ENCODE measurements at regions not wholly inside any gene's neighbourhood (a gene's known extent, or its start where the extent isn't known, plus 50 kb on each side); places are given as distances from the start of the nearest gene placed in this dataset.
"Not testable (repeated sequence)": the region's sequence is repeated elsewhere in the genome, so short reads cannot be mapped to it uniquely, and the experiment has no call there.

DNA sequence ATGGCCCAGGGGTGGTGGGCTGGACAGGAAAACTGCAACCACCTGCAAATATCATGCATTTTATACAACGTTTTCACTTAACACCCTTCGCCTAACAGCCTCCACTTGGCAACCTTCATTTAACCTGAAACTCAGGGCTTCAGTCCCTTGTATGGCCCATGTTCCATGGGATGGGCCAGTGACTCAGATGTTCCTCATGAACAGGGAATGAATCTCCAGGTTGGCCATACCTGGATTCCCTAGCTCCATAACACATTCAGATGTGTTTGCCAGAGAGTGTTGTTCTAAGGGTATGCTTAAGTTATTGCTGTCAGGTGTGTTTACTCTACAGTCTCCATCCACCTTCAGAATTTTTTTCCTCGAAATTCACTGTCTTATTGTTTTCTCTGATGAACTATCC, 316.9 kb downstream of the JRKL start:
- DNase-seq (ENCODE audit: low spot score), result no peak

DNA sequence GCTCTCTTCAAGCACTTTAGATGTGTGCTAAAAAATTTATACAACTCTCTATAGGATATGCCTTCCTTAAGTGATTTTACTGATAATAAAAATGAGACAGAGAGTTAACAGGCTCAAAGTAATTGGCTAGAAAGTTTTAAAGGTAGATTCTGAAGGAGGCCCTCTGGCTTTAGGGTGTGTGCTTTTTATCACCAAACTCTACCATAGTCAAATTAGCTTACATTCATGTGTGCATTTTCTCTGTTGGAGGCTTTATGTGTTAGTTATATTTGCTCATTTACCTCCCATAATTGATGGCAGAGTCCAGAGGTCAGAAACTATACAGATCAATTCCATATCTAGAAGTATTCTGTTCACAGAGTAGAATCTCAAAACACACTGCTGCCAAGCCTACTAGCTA, 317.5 kb downstream of the JRKL start:
- DNase-seq (ENCODE audit: low spot score), result no peak

DNA sequence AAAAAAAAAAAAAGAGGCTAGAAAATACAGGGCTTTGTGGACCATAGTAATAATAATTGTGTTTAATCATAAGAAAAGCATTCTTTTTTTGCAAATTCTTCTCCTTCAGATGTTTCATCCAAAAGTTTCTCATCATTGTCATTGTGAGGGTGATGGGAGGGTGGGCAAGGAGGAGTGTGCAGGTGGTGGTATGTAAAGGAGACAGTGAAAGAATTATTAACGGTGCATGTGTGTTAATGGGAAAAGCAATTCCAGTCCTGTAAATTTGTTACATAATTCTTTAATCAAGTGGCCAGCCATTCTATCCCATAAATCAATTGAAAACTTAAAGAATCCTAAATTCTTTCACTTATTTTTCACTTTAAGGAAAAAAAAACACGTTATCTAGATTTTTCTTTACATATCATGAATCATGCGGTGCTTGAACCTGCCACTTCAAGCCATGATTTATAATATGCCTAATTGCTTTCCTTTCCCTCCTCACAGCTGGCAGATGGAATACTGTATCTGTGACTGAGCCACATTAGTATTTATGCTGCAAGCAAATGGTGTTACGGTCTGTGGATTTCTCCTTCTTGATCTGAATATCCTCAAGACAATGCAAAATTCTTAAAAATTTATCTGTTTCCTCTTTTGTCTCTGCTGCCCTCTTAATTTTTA, 318.5 kb downstream of the JRKL start:
- no peak for DNase-seq (ENCODE audit: low spot score)

DNA sequence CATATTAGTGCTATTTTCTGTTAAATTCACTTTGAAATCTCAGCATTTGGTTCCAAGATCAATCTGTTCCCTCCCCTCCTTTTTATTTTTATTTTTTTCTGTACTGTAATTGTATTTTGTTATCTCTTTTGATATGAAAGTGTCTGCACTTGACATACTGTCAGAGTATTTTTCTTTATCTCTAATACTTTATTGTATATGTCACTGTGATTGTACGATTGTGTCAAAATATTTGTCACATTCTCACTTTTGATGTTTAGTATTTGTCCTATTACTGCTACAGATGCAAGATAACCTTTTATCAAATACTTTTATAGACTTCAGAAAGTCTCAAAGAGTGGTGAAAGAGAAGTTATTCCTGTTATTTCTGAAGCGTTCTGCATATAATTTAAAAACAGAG, 323.5 kb downstream of the JRKL start:
- DNase-seq (ENCODE audit: low spot score), result no peak

DNA sequence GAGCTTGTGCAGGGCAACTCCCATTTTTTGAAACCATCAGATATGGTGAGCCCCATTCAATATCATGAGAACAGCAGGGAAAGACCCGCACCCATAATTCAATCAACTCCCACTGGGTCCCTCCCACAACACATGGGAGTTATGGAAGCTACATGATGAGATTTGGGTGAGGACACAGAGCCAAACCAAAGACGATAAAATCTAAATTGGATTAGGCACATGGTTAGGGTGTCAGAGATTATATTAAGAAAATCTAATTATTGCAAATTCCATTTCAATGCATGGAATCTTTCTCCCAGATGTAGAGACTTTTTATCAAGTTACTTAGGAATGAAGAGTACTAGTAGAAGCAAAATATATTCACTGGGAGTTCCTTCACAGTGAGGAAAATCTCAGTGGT, 324.9 kb downstream of the JRKL start:
- no peak for DNase-seq (ENCODE audit: low spot score)

DNA sequence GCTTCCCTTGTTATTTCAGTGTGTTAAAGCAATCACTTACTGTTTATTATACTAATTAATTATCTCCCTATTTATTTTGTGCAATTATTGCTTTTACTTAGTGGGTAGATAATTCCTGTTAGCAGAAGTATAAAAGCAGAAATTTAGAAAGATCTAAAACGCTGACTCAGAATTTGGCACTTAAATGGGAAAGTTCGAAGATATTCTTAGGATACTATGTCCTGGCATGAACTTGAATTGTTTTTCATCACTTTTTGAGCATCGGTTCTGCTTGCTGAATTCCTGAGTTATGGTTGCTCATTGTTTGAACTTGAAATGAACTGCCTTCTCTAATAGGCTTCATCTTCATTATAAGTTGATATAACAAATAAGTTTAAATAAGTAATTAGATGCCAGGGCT, 325.4 kb downstream of the JRKL start:
- DNase-seq (ENCODE audit: low spot score), result no peak

DNA sequence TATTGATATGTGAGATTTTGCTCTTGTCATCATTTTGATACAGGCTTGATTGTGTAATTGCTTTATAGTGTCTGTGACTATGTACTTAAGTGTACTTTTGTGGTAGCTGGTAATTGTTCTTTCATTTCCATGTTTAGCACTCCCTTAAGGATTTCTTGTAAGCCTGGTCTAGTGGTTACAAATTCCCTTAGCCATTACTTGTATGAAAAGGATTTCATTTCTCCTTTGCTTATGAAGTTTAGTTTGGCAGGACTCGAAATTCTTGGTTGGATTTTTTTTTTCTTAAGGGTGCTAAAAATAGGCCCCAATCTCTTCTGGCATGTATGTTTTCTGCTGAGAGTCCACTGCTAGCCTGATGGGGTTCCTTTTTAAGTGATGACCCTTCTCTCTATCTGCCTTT, 346.8 kb downstream of the JRKL start:
- DNase-seq (ENCODE audit: low spot score), result no peak

DNA sequence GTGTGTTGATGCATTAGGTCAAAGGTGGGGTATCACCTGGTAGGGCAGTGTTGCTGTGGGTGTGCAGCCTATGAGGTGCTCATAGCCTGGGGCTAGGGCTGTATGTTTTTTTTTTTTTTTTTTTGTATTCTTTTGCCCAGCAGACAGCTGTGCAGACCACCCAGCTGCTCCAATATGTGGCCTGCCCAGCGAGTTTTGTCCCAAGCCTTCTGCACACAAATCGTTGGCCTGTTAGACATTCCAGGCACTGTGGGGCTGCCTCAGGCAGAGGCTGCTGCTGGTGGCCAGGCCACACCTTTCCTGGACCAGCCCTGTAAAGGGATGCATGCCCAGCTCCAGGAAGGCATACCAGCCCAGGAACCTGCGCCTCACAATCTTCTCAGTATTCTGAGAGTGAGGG, 348.5 kb downstream of the JRKL start:
- DNase-seq (ENCODE audit: low spot score), result no peak

DNA sequence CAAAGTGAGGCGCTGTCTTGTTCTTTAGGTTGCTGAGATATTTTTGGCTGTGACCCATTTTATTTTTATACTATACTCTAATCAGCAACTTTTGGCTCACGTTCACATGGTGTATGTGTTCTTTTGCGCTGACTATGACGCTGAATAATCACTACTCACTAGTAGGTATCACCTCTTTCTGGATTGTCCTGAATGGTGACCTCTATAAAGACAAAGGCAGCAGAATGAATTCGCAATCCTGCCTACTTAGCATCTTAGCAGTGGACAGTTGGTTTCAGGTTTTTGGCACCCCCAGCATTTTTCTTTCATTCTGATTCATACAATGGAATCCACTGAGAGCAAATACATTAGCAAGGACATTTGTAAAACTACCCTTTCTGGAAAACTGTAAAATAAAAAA, 351.3 kb downstream of the JRKL start:
- DNase-seq (ENCODE audit: low spot score), result no peak

DNA sequence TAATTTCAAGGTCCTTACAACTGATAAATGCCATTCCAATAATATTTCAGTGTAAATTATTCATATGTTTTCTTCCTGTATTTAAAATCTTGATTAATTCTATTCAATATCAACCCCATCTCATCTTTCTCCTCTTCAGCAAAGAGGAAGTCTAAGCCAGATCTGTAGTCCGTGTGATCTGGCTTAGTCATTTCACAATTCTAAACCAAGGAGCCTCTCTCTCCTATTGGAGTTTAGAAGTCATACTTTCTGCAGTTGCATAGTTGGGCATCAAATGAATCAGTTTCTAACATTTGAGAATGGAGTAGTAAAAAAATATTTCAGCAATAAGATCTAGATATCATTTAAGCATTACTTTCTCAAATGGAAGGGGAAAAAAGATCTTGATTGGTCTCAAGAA, 354.9 kb downstream of the JRKL start:
- DNase-seq (ENCODE audit: low spot score), result no peak

DNA sequence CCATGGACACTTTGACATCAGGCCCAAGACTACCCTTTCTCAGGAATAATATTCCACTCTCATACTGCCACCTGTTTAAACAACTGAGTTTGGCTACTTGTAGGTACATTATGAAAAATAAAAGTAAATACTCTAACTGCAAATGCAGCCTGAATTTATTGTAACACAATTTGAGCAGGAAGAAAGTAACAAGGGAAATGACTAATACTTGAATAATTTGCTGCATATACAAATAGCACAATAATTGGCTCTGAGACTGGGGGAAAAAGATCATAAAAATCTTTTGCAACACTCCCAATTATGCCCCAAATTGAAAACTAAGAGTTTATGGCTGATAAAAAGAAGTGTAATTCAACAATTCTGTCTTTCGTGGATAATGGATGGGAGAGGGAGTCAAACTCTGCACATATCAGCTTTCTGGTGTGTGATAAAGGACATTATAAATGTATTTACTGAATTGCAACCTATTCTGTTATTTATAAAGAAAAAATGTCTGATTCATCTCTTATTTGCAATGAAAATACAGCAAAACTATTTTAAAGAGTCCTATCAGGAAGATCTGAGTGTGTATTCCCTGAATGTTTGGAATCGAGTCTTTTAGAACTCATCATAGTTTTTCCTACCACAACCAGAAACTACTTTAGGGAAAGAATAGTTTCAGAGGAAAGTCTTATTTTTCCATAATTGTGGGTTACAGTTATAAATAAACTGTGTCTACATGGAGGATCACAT, 359.0 kb downstream of the JRKL start:
- no peak for DNase-seq (ENCODE audit: low spot score)

DNA sequence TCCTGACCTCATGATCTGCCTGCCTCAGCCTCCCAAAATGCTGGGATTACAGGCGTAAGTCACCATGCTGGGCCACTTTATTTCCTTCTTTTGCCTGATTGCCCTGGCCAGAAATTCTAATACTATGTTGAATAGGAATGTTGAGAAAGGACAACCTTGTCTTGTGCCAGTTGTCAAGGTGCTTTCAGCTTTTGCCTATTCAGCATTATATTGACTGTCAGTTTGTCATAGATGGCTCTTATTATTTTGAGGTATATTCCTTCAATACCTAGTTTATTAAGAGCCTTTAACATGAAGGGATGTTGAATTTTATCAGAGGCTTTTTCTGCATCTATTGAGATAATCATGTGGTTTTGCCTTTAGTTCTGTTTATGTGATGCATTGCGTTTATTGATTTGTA, 362.0 kb downstream of the JRKL start:
- not testable (repeated sequence) for DNase-seq (ENCODE audit: low spot score)

DNA sequence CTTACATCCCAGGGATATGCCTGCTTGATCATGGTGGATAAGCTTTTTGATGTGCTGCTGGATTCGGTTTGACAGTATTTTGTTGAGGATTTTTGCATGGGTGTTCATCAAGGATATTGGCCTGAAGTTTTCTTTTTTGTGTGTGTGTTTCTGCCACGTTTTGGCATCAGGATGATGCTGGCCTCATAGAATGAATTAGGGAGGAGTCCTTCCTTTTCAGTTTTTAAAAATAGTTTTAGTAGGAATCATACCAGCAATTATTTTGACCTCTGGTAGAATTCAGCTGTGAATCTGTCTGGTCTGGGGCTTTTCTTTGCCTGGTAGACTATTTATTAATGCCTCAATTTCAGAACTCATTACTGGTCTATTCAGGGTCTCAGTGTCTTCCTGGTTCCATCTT, 362.4 kb downstream of the JRKL start:
- no peak for DNase-seq (ENCODE audit: low spot score)

DNA sequence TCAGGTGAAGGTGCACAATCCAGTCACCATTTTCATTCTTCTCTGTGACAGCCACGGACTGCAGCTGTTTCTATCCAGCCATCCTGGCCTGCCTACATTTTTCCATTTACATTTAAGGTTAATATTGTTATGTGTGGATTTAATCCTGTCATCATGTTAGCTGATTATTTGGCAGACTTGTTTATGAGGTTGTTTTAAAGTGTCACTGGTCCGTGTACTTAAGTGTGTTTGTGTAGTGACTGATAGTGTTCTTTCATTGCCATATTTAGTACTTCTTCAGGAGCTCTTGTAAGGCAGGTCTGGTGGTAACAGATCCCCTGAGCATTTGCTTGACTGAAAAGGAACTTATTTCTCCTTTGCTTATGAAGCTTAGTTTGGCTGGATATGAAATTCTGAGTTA, 364.2 kb downstream of the JRKL start:
- no peak for DNase-seq (ENCODE audit: low spot score)

DNA sequence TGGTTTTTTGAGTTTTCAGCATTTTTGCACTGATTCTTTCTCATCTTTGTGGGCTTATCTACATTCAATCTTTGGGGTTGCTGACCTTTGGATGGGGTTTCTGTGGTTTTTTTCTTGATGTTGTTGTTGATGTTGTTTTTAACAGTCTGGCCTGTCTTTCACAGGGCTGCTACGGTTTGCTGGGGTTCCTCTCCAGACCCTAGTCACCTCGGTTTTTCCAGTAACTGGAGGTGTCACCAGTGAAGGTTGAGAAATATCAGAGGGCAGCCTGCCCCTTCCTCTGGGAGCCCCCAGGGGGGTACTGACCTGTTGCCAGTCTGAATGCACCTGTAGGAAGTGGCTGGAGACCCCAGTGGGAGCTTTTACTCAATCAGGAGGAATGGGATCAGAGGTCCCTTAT, 365.4 kb downstream of the JRKL start:
- DNase-seq (ENCODE audit: low spot score), result no peak

DNA sequence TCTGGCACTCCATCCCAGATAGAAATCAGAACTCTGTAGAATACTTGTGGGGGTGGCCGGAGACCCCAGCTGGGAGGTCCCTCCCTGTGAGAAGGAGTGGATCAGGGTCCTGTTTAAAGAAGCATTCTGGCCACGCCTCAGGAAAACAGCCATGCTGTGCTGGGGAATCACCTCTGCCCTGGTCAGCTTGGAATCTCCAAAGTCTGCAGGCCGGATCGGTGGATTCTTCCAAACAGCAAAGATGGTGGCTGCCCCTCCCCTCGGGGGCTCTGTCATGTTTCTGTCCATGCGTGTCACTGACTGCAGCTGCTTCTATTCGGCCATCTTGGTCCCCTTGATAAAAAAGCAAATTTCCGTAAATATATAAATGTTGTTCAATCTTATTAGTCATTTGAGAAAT, 365.9 kb downstream of the JRKL start:
- DNase-seq (ENCODE audit: low spot score), result no peak

DNA sequence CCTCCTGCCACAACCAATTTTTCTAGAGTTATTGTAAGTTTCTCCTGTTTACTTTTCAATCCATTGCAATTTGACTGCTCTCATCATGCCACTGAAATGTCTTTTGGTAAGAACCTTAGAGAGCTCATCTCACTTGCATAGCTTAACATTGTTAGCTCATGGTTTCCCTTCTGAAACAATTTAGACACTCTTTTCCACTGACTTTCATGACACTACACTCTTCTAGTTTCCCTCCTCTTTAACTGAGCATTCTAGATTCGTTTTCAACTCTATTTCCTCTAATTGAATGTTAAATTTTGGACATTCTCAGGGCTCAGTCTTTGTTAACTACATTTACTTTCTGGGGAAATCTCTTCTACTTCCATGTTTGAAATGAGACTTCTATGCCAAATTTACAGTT, 369.1 kb downstream of the JRKL start:
- no peak for DNase-seq (ENCODE audit: low spot score)

DNA sequence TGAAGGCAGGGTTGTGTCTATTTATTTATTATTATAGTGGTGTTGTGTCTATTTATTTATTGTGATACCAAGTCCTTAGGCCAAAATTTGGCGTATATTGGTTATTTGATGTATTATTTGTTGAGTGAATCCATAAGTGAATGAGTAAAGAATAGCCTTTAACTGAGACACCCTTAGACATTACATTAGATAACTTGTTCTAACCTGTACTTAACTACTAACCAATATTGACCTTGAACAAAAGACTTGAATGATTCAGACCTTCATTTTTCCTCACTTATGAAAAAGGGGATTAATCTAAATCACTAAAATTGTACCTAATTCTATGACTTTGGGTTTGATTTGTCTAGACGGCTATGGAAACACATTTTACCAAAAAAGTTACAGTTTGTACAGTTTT, 370.5 kb downstream of the JRKL start:
- DNase-seq (ENCODE audit: low spot score), result no peak

DNA sequence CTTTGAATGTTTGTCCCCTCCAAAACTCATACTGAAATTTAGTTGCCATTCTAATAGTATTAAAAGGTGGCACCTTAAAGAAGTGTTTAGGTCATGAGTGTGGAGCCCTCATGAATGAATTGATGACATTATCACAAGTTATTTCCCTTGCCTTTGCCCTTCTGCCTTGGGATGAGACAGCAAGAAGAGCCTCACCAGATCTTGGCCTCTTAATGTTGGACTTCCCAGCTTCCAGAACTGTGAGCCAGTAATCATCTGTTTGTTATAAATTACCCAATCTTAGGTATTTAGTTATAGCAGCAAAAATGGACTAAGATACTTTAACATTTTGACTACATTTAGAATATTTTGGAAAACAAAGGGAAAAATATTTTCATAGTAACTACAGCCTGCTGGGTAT, 371.0 kb downstream of the JRKL start:
- no peak for DNase-seq (ENCODE audit: low spot score)

DNA sequence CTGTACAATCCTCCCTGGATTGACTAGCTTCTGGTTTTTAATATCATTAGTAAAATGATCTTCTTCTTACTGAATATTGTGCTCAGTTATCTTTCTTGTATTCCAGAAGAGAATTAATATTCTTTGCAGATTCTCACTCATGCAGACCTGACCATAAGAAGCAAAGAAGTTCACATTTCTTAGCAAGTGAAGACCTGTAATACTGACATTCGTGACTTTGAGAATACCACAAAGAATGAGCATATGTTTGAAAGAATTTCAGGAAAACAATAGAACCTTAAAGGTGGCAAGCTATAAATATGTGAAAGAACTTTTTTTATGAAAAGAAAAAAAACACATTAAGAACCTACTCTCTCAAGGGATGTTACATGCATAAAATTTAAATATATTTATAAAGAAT, 371.6 kb downstream of the JRKL start:
- DNase-seq (ENCODE audit: low spot score), result no peak

DNA sequence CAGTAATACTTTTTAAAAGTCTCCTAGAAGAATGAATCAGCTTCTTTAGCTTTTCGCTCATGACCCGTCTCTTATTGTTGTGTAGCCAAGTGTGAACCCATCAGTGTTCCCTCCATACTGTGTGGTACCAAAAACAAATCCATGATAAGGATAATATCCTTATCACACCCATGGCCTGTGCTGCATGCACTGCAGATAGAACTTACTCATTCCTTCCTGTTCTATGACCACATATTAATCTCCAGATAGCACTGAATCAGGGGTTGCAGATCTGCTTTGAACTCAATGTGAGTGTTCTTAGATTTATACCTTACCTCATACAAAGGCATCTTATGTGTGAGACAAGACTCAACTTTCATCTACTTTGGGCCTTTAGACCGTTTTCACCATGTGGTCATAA, 373.4 kb downstream of the JRKL start:
- no peak for DNase-seq (ENCODE audit: low spot score)

DNA sequence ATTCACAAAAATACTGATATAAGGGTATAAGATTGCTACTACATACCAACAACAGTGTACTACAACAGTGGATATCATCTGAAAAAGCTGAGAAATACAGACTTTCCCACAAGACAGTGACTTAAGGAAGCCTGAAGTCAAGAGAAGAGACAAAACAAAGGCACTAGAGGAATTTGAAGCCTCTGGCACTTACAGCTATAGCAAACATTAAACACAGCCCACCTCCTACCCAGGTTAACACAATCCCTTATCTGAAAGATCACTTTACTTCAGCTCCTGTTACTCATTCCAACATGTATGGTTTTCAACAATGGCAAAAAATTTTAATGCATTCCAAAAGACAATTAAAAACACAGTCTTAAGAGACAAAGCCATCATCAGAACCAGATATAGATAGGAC, 388.5 kb downstream of the JRKL start:
- DNase-seq (ENCODE audit: low spot score), result no peak

DNA sequence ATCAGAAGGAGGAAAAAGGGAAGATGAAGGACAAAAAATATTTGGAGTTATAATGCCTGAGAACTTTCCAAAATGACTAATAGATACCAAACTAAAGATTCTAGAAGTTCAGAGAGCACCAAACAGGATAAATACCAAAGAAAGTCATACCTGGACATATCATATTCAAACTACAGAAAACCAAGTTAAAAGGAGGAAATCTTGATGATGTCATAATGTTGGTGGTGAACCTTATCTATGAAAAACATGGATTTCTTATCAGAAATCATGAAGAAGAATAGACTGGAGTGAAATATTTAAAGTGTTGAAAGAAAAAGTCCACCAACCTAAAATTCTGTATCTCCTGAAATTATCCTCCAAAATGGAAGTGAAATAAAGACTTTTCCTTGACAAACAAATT, 389.2 kb downstream of the JRKL start:
- DNase-seq (ENCODE audit: low spot score), result no peak

DNA sequence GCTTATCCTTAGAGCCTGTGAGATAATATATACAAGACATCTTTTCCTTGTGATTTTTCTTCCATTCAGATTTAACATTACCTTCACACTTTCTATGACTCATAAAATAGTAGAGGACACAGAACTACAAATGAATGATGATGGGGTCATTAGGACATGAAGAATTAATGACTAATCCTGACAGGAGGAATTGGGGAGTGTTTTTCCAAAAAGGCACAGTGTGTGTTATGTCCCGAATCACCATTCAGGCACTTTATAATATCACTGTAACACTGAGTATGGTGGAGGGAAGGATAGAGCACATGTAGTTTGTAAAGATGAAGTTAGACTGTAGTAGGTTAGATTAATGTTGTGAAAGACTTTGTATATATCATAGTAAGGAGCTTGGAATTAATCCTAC, 391.3 kb downstream of the JRKL start:
- no peak for DNase-seq (ENCODE audit: low spot score)

All from CD4-positive, alpha-beta T cell treated with Interleukin-2 at 100 ng/mL for 4 hours (primary cell).